AG04450 (cell line): ENCODE measurements at regions not wholly inside any gene's neighbourhood (a gene's known extent, or its start where the extent isn't known, plus 50 kb on each side); places are given as distances from the start of the nearest gene placed in this dataset.
"Not testable (repeated sequence)": the region's sequence is repeated elsewhere in the genome, so short reads cannot be mapped to it uniquely, and the experiment has no call there.

Experiments used
- CTCF ChIA-PET: fragments of 300-600, 350-600 bp; formaldehyde crosslinking; extraction: SDS; loops from one replicate; lab custom pipeline; 2022; ENCODE audit warnings: antibody characterized with exemption, inconsistent platforms; lab: Charles Lee
- POLR2A ChIA-PET: fragments of 350-600 bp; formaldehyde crosslinking; extraction: SDS; loops from one replicate; lab custom pipeline; 2021; ENCODE audit warnings: antibody characterized with exemption, inconsistent platforms; lab: Yijun Ruan, JAX
- DNase-seq: peaks from one replicate; pipeline ENCODE4 v3.0.0-alpha.2; 2011; ENCODE audit warnings: low read depth, low spot score
- H3K27ac ChIP-seq: one replicate; pipeline ENCODE4 v1.5.1; 2012; ENCODE audit warnings: low read depth, low read length, control low read depth
- H3K27me3 ChIP-seq: one replicate; pipeline ENCODE4 v1.6.0; 2012; ENCODE audit warnings: low read length; ENCODE audit not compliant: control insufficient read depth, insufficient read depth
- H3K4me3 ChIP-seq: 2 replicates; pipeline ENCODE4 v1.5.1; 2011; ENCODE audit warnings: mild to moderate bottlenecking, low read depth, low read length, control low read depth
- H3K9me3 ChIP-seq: 2 replicates; pipeline ENCODE4 v1.5.1; 2012; ENCODE audit warnings: low read length; ENCODE audit not compliant: control insufficient read depth, insufficient read depth
- CTCF ChIP-seq: IDR thresholded peaks from 2 replicates; pipeline ENCODE4 v1.5.1; 2011; ENCODE audit warnings: low read depth, low read length, control low read depth, inconsistent platforms

GRCh38 chr2:238615187-238615586 is 188.5 kb downstream of the ASB1 start:
- ChIA-PET POLR2A (no interaction called here), CTCF (no interaction called here)
- Histone ChIP-seq H3K4me3 (no peak overlapping the region), H3K9me3 (no peaks in the 10 kb centered on the region), H3K27ac (no peak overlapping the region), H3K27me3 (peaks cover 2% of the 10 kb centered on the region)
- no peak for TF ChIP-seq CTCF
- no peak for DNase-seq

- H3K4me3 ChIP-seq = no peak overlapping the region
- no peak overlapping the region for H3K27ac ChIP-seq
- ChIA-PET CTCF (no interaction called here), POLR2A (no interaction called here)
- H3K9me3 ChIP-seq = no peaks in the 10 kb centered on the region
- no peak for DNase-seq
- peaks cover 2% of the 10 kb centered on the region for H3K27me3 ChIP-seq
- no peak for TF ChIP-seq CTCF
These were observed 190.0 kb downstream of the ASB1 start for GRCh38 chr2:238616681-238617080.

- H3K4me3 ChIP-seq, CTCF ChIA-PET, H3K9me3 ChIP-seq, POLR2A ChIA-PET, H3K27me3 ChIP-seq, H3K27ac ChIP-seq, DNase-seq: not testable (repeated sequence)
These were observed 192.0 kb downstream of the ASB1 start for GRCh38 chr2:238618494-238619283.

GRCh38 chr2:238627899-238628298 is 201.2 kb downstream of the ASB1 start:
- POLR2A ChIA-PET = no interaction called here

GRCh38 chr2:238629064-238629463 is 202.3 kb downstream of the ASB1 start:
- DNase-seq = no peak
- H3K4me3 ChIP-seq = no peak overlapping the region
- CTCF ChIA-PET = no interaction called here
- no peaks in the 10 kb centered on the region; the same call in none of the 2 replicates for H3K9me3 ChIP-seq
- H3K27ac ChIP-seq = no peak overlapping the region
- POLR2A ChIA-PET = no interaction called here
- peaks cover 19% of the 10 kb centered on the region for H3K27me3 ChIP-seq
- TF ChIP-seq CTCF = no peak

More at GRCh38 chr2:238627899-238628298, 201.2 kb downstream of the ASB1 start:
- Histone ChIP-seq H3K4me3 (no peak overlapping the region), H3K27ac (no peak overlapping the region), H3K27me3 (peaks cover 14% of the 10 kb centered on the region), H3K9me3 (no peaks in the 10 kb centered on the region; the same call in none of the 2 replicates)
- CTCF ChIA-PET = no interaction called here
- no peak for DNase-seq
- no peak for TF ChIP-seq CTCF
